Epidermal melanocyte (primary cell): ENCODE measurements at regions not wholly inside any gene's neighbourhood (a gene's known extent, or its start where the extent isn't known, plus 50 kb on each side); places are given as distances from the start of the nearest gene placed in this dataset.

ENCODE experiments used
- DNase-seq: peaks from one replicate; pipeline ENCODE4 v3.0.0; 2011; ENCODE audit warnings: low spot score; ENCODE audit not compliant: insufficient read length

DNA sequence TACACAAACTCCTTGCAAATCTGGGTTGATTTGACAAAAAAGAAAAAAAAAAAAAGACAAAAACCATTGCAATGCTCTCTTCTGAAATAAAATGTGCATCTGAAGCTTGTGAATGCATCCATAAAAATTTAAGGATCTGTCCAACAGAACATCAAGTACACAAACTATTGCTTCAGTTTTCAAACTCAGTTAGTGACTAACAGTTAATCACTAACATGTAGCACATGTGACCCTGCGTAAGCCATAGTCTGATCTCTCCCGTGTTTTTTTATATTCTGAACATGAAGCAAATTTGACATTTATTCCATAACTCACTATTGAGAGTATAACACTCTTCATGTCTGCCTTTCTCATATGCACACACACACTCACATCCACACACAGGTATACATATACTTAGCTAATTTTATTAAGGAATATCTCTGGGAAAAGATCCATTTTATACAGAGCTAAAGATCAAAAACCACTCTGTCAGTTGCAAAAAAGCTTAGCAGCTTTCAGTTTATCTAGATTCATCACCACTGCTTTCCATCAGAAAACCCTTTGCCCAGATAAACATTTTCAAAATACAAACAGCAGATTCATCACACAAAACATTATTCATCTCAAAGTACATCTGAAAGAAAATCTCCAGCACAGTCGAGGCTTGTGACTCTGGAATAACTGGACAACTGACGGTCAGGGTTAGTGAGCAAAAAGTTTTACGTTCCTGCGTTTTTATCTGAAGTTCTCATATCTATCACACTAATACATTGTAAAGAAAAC, 1000.4 kb upstream of the ACVR2A start:
- DNase-seq: no peak

- DNase-seq: no peak
Observed at GRCh38 chr2:146837857-146838256, 1007.0 kb upstream of the ACVR2A start.

GRCh38 chr2:146826388-146826787, 1018.4 kb upstream of the ACVR2A start:
- no peak for DNase-seq

DNA sequence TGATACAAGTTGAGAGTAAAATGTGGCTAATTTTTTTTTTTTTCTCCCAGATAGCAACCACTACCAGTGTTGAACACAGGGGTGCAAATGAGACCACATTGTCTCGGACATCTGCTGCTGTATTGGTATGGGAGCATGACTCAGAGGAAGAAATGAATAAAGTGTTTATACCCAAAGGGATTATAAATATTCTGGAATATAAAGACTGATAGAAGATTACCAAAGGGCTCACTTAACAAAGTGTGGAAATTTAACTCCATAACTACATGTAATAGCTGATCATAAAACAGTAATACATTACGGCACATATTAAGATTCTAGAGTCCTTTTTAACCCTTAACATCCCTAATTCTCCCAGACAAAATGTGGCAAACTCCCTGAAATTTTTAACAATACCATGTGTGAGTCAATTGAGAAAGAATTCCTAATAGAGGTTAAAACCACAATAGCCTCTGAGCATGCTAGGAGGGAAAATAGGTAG, 1023.0 kb upstream of the ACVR2A start:
- no peak for DNase-seq

DNA sequence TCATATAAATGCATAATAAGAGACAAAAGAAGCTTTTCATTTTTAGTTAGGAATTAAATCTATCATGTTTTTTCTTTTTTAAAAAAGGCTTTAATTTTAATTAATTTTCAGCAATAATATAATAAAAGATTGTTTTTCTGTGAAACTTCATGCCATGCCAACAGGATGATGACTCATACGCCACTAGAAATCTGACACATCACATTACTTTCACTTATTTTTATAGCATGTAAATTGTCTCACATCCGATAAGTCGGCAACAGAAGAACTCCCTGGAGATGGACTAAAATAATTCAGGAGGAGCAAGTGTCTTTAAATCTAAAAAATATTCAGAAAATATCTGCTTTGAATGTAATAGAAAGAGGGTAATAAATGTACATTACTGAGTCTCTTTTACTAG, 1024.2 kb upstream of the ACVR2A start:
- DNase-seq: no peak

- no peak for DNase-seq
Observed at GRCh38 chr2:146818122-146818521, 1026.7 kb upstream of the ACVR2A start.

- DNase-seq: no peak
Observed at GRCh38 chr2:146817613-146818012, 1027.2 kb upstream of the ACVR2A start.

GRCh38 chr2:146814971-146815370, 1029.9 kb upstream of the ACVR2A start:
- no peak for DNase-seq

DNA sequence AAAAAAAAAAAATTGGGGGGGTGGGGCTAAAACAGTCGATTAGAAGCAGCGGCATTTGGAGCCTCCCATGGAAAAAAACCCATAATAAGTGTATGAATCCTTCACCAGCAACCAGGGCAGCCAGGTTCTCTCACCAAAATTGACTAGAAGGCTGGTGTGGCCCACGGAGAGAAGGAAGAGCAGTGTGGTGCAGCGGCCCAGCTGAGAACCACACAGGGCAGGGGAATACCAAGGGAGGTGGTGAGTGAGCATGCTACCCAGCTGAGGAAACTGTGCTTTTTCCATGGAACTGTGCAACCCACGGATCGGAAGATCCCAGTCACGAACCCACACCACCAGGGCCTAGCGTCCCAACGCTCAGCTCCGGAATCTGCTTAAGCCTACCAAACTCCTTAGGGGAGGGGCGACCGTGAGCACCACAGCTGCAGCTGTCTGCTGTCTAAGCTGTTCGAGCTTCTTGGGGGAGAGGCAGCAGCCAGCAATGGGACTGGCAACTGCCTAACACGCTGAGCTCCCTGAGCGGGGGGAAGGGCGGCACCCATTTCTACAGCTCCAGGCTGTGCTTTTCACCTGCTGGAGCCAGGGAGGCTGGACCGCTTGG, 1037.2 kb upstream of the ACVR2A start:
- no peak for DNase-seq

DNA sequence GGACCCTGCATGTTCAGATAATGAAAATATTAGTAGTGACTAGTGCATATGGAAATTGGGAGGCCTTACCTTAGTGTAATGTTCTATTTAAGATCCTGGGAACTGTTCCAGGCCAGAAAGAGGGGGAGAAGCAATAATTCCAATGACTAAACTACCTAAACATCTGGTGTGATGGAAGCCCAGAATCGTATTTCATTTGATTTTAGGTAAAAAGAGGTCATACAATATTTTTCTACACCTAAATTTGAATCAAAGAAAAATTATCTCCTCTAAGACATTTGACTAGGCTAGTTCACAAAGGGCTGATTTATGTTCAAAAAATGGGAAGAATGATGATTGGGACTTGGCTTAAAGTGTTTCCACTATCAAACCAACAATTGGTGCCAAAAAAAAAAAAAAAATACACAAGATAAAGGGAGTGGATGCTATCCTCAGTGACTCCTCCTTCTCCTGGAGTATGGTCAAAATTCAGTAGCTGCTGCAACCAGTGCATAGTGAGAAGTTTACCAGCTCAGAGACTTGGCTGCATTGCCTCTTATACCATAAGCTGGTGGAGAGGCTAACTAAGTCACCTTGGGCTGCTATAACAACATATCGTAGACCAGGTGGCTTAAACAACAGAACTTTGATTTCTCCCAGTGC, 1038.3 kb upstream of the ACVR2A start:
- DNase-seq: no peak

DNA sequence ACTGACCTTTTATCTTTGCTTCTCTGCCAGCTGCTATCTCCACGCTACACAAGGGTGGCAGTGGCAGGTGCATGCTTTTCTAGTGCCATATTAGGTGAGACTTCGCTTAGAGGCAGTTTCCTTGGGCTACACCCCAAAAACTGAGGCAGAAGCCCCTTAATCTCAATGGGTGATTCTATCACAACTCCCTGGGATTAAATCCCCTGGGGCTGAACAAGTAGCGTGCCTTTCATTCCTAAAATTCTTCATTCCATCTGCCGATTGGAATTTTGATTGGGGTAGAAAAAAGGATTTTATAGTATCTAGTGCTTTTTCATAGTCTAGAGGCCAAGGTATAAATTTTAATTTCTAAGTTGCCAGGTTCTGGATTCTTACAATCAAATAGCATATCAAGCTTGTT, 1040.5 kb upstream of the ACVR2A start:
- no peak for DNase-seq

- no peak for DNase-seq
Observed at GRCh38 chr2:146801886-146802285, 1042.9 kb upstream of the ACVR2A start.

DNA sequence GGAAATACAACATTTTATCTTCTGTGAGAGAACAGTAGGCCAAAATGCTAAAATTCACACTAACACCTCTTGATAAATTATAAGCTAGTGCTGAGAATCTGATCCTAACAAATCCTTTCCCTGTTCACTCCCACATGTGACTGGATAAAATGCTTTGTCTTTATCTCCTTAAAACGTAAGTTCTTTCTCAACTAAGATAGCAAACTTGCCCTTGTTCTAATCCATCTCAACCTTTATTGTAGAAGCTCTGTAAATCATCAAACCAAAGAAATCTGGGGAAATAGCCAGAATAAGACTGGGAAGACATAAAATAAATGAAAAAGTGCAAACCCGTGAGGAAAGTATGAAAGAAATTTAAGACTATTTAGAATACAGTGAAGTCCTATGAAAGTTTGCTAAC, 1058.4 kb upstream of the ACVR2A start:
- no peak for DNase-seq

- no peak for DNase-seq
Observed at GRCh38 chr2:146785101-146785500, 1059.7 kb upstream of the ACVR2A start.

DNA sequence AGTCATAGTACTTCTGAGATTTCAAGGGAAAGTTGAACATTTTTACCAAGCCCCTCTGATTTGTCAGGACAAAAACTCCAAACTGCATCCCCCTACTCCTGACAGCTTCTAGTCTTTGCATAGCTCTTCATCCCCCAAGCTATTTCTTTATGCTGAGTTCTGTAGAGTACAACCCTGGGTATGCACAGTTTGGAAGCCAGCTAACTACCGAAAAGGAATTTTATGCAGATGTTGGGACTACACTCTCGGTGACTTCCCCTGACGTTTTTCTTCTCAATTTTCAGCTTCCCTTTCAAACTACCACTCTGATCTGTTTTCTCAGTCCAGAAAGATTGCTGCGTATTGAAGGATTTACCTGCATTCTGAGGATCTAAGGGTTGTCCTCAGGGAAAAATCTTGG, 1060.2 kb upstream of the ACVR2A start:
- DNase-seq: no peak

- DNase-seq: no peak
Observed at GRCh38 chr2:146777181-146777580, 1067.6 kb upstream of the ACVR2A start.

- DNase-seq: no peak
Observed at GRCh38 chr2:146776596-146776995, 1068.2 kb upstream of the ACVR2A start.

GRCh38 chr2:146771531-146771930, 1073.3 kb upstream of the ACVR2A start:
- DNase-seq: no peak

- DNase-seq: no peak
Observed at GRCh38 chr2:146764301-146764700, 1080.5 kb upstream of the ACVR2A start.

- DNase-seq: no peak
Observed at GRCh38 chr2:146762786-146763185, 1082.0 kb upstream of the ACVR2A start.

- DNase-seq: no peak
Observed at GRCh38 chr2:146754606-146755005, 1090.2 kb upstream of the ACVR2A start.

- DNase-seq: no peak
Observed at GRCh38 chr2:146748046-146748445, 1096.8 kb upstream of the ACVR2A start.

DNA sequence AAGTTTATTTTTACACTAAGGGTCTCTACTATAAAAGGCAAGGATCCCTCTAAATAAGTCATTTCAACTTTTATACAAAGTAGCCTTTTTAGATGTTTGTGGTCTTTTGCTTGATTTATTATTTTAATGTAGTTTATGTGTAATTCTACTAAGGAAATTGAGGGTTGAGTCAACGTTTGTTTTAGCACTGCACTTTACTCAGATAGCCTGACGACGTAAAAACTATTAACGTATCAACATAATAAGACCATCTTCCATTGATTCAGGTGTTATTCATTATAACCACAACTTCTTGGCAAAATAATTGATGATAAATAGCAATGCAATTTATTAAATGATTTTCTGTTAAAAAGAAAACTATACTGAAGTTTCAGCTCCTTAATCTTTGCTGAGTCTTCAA, 1103.6 kb upstream of the ACVR2A start:
- DNase-seq: no peak
